Caco-2 (cell line): ENCODE measurements at regions not wholly inside any gene's neighbourhood (a gene's known extent, or its start where the extent isn't known, plus 50 kb on each side); places are given as distances from the start of the nearest gene placed in this dataset.

Experiments
- BruUV-seq: library from RNA; stranded (reverse); fragments of 400-500 nt; replicated peaks from 2 replicates; lab custom pipeline; 2021; lab: Mats Ljungman, UMichigan
- CTCF ChIA-PET: fragments of 300-600 bp; sonication (Branson Sonifier 250); formaldehyde crosslinking; loops from one replicate; lab custom pipeline; 2022; ENCODE audit warnings: antibody characterized with exemption; lab: Charles Lee
- POLR2A ChIA-PET: fragments of 300-600 bp; sonication (Branson Sonifier 250); formaldehyde crosslinking; loops from one replicate; lab custom pipeline; 2022; ENCODE audit warnings: antibody characterized with exemption; lab: Charles Lee
- DNase-seq, 2 experiments: peaks; one replicate each; pipeline versions ENCODE4 v3.0.0 to v3.0.0-alpha.2; 2020 to 2022
- H3K27me3 ChIP-seq: replicated peaks from 2 replicates; pipeline ENCODE4 v1.6.0; 2011; ENCODE audit warnings: low read length; ENCODE audit not compliant: control insufficient read depth, insufficient read depth
- H3K36me3 ChIP-seq: 2 replicates; pipeline ENCODE4 v1.5.1; 2011; ENCODE audit warnings: low read length; ENCODE audit not compliant: control insufficient read depth, insufficient read depth
- H3K4me1 ChIP-seq: fragments of 250-450 bp; sonication (Bioruptor Pico); 2 replicates; pipeline ENCODE4 v1.5.1; 2020; ENCODE audit warnings: mild to moderate bottlenecking
- H3K4me3 ChIP-seq: 2 replicates; pipeline ENCODE4 v1.5.1; 2011; ENCODE audit warnings: low read depth, mild to moderate bottlenecking, control low read depth, low read length
- H3K9me3 ChIP-seq: fragments of 250-450 bp; sonication (Bioruptor Pico); 2 replicates; pipeline ENCODE4 v1.5.1; 2020; ENCODE audit warnings: mild to moderate bottlenecking, moderate library complexity
- H3K27ac Mint-ChIP-seq: one replicate; pipeline ENCODE4 v1.8.0; 2022; ENCODE audit warnings: mixed read lengths; ENCODE audit not compliant: unreplicated experiment
- H3K27me3 Mint-ChIP-seq: one replicate; pipeline ENCODE4 v1.8.0; 2022; ENCODE audit warnings: mixed read lengths; ENCODE audit not compliant: insufficient read depth, unreplicated experiment
- H3K36me3 Mint-ChIP-seq: one replicate; pipeline ENCODE4 v1.8.0; 2022; ENCODE audit warnings: mild to moderate bottlenecking, mixed read lengths; ENCODE audit not compliant: insufficient read depth, unreplicated experiment
- H3K4me1 Mint-ChIP-seq: one replicate; pipeline ENCODE4 v1.8.0; 2022; ENCODE audit warnings: low read depth, mixed read lengths; ENCODE audit not compliant: unreplicated experiment
- H3K4me3 Mint-ChIP-seq: one replicate; pipeline ENCODE4 v1.8.0; 2022; ENCODE audit warnings: mild to moderate bottlenecking, moderate library complexity, mixed read lengths; ENCODE audit not compliant: unreplicated experiment
- H3K9me3 Mint-ChIP-seq: one replicate; pipeline ENCODE4 v1.8.0; 2022; ENCODE audit warnings: mixed read lengths; ENCODE audit not compliant: unreplicated experiment
- CTCF ChIP-seq, 2 experiments: fragments of 200-600 bp in 1 of 2; IDR thresholded peaks; 1 replicate in 1 of 2; 2 replicates in 1 of 2; pipeline versions ENCODE4 v1.5.1 to v1.8.0; 2011 to 2022; ENCODE audit warnings: antibody characterized with exemption in 1 of 2, control low read depth in 1 of 2, inconsistent platforms in 1 of 2, low read depth in 1 of 2, low read length in 1 of 2, mild to moderate bottlenecking in 1 of 2, moderate library complexity in 1 of 2; ENCODE audit not compliant: insufficient read depth in 1 of 2, severe bottlenecking in 1 of 2, unreplicated experiment in 1 of 2
- intact Hi-C: fragments of 100-400 bp; cut with micrococcal nuclease; formaldehyde crosslinking; loops from one replicate; pipeline ENCODE4 v1.10.0; 2022; ENCODE audit not compliant: unreplicated experiment

- POLR2A ChIA-PET = no interaction called here
- peak; percentile 51 to 56 for DNase-seq
- Mint-ChIP-seq H3K27ac (peak overlapping the region; percentile 39), H3K4me1 (no peaks in the 10 kb centered on the region), H3K9me3 (no peaks in the 10 kb centered on the region), H3K36me3 (no peaks in the 10 kb centered on the region), H3K4me3 (peak overlapping the region; percentile 72), H3K27me3 (peaks cover 4% of the 10 kb centered on the region)
- H3K4me1 ChIP-seq = no peaks in the 10 kb centered on the region
- intact Hi-C loops = no loop called here
- H3K9me3 ChIP-seq = no peaks in the 10 kb centered on the region
- no peaks in the 10 kb centered on the region; the same call in 1 of the 2 replicates for H3K27me3 ChIP-seq
- no TSS peak for BruUV-seq
- CTCF ChIA-PET = interaction anchor here (0.6 to 2.0 kb wide), 2 partner anchors 18 to 88 kb away, joined by 3 to 9 read pairs; no protein-coding TSS in a partner anchor
- peak overlapping the region; percentile 40 for H3K4me3 ChIP-seq
- H3K36me3 ChIP-seq = no peaks in the 10 kb centered on the region
- no peak for TF ChIP-seq CTCF (IDR thresholded peaks at IDR 0.05; ENCODE audit: insufficient read depth in 1 of 2, low read depth in 1 of 2, low read length in 1 of 2, severe bottlenecking in 1 of 2, unreplicated experiment in 1 of 2)
These were observed 60.2 kb upstream of the ID3 start for GRCh38 chr1:23619299-23620188.

- no peaks in the 10 kb centered on the region; the same call in 1 of the 2 replicates for H3K27me3 ChIP-seq
- Mint-ChIP-seq H3K4me3 (peak overlapping the region; percentile 72), H3K9me3 (no peaks in the 10 kb centered on the region), H3K27me3 (peaks cover 4% of the 10 kb centered on the region), H3K4me1 (no peaks in the 10 kb centered on the region), H3K36me3 (no peaks in the 10 kb centered on the region), H3K27ac (no peak overlapping the region)
- no peak for TF ChIP-seq CTCF (IDR thresholded peaks at IDR 0.05; ENCODE audit: insufficient read depth in 1 of 2, low read depth in 1 of 2, low read length in 1 of 2, severe bottlenecking in 1 of 2, unreplicated experiment in 1 of 2)
- DNase-seq = no peak
- H3K4me1 ChIP-seq = no peaks in the 10 kb centered on the region
- no peaks in the 10 kb centered on the region for H3K36me3 ChIP-seq
- CTCF ChIA-PET = no interaction called here
- POLR2A ChIA-PET = no interaction called here
- intact Hi-C loops = no loop called here
- no peak overlapping the region for H3K4me3 ChIP-seq
- H3K9me3 ChIP-seq = no peaks in the 10 kb centered on the region
- BruUV-seq = no TSS peak
These were observed 59.3 kb upstream of the ID3 start for GRCh38 chr1:23618586-23619083.

GRCh38 chr1:23617084-23617521, 57.8 kb upstream of the ID3 start:
- Mint-ChIP-seq H3K27me3 (peaks cover 4% of the 10 kb centered on the region), H3K36me3 (no peaks in the 10 kb centered on the region), H3K4me1 (no peaks in the 10 kb centered on the region), H3K27ac (no peak overlapping the region), H3K9me3 (no peaks in the 10 kb centered on the region), H3K4me3 (no peak overlapping the region)
- Histone ChIP-seq H3K4me1 (no peaks in the 10 kb centered on the region), H3K4me3 (no peak overlapping the region), H3K27me3 (no peaks in the 10 kb centered on the region; the same call in 1 of the 2 replicates), H3K9me3 (no peaks in the 10 kb centered on the region), H3K36me3 (no peaks in the 10 kb centered on the region)
- CTCF ChIA-PET = no interaction called here
- DNase-seq = no peak
- BruUV-seq = no TSS peak
- no peak for TF ChIP-seq CTCF (IDR thresholded peaks at IDR 0.05; ENCODE audit: insufficient read depth in 1 of 2, low read depth in 1 of 2, low read length in 1 of 2, severe bottlenecking in 1 of 2, unreplicated experiment in 1 of 2)
- intact Hi-C loops = no loop called here
- POLR2A ChIA-PET = interaction anchor here (0.6 kb wide), 1 partner anchor 117 kb away, joined by 4 read pairs; no protein-coding TSS in a partner anchor
